Spleen (tissue), 11 donors: ENCODE measurements at regions not wholly inside any gene's neighbourhood (a gene's known extent, or its start where the extent isn't known, plus 50 kb on each side); places are given as distances from the start of the nearest gene placed in this dataset.

Source experiments
- DNase-seq: peaks from one replicate; pipeline ENCODE4 v3.0.0-alpha.2; 2020
- H3K27ac ChIP-seq, 8 donors: fragments of 200-600 bp; sonication (generic) in 7 of 8; 1 replicate in 4 of 8; 2 replicates in 4 of 8; pipeline versions ENCODE4 v1.5.0 to v1.8.0; 2016 to 2021; ENCODE audit warnings: inconsistent platforms in 4 of 8, mild to moderate bottlenecking in 4 of 8, moderate library complexity in 1 of 8
- H3K27me3 ChIP-seq, 7 donors: fragments of 200-600 bp; sonication (generic) in 6 of 7; replicated peaks in 1 of 7; 1 replicate in 4 of 7; 2 replicates in 3 of 7; pipeline versions ENCODE4 v1.5.0 to v1.8.0; 2016 to 2021; ENCODE audit warnings: inconsistent platforms in 3 of 7, mild to moderate bottlenecking in 1 of 7
- H3K36me3 ChIP-seq, 6 donors: fragments of 200-600 bp; sonication (generic) in 5 of 6; 1 replicate in 4 of 6; 2 replicates in 2 of 6; pipeline versions ENCODE4 v1.5.0 to v1.8.0; 2016 to 2021; ENCODE audit warnings: inconsistent platforms in 2 of 6
- H3K4me1 ChIP-seq, 6 donors: fragments of 200-600 bp; sonication (generic) in 5 of 6; 1 replicate in 3 of 6; 2 replicates in 3 of 6; pipeline versions ENCODE4 v1.5.0 to v1.8.0; 2016 to 2021; ENCODE audit warnings: inconsistent platforms in 3 of 6
- H3K4me3 ChIP-seq, 8 donors: fragments of 200-600 bp; sonication (generic) in 7 of 8; 1 replicate in 4 of 8; 2 replicates in 4 of 8; pipeline versions ENCODE4 v1.5.0 to v1.8.0; 2016 to 2021; ENCODE audit warnings: inconsistent platforms in 4 of 8, mild to moderate bottlenecking in 4 of 8, moderate library complexity in 2 of 8
- H3K9me3 ChIP-seq, 8 donors: fragments of 200-600 bp; sonication (generic) in 7 of 8; 1 replicate in 4 of 8; 2 replicates in 4 of 8; pipeline versions ENCODE4 v1.5.0 to v1.8.0; 2016 to 2021; ENCODE audit warnings: inconsistent platforms in 4 of 8
- POLR2A ChIP-seq, 3 donors: fragments of 450-650 bp; IDR thresholded peaks; one replicate each; pipeline ENCODE4 v1.5.1; 2017; ENCODE audit warnings: antibody characterized with exemption in 3 of 3, mild to moderate bottlenecking in 1 of 3
- POLR2AphosphoS5 ChIP-seq, 3 donors: sonication (generic); formaldehyde crosslinking; IDR thresholded peaks; one replicate each; pipeline ENCODE4 v1.5.1; 2017; ENCODE audit warnings: antibody characterized with exemption in 3 of 3
- WGBS, 5 donors: extraction: QIAGEN DNeasy Blood & Tissue Kit in 3 of 5; methylation state at CpG; one replicate each; pipeline versions ENCODE4 v1.1.5 to v1.1.7; 2013 to 2018; 5-methylcytosine and 5-hydroxymethylcytosine counted together
- intact Hi-C: fragments of 100-400 bp; cut with DNase I; formaldehyde crosslinking; loops from one replicate; pipeline ENCODE4 v1.15.0; 2023; ENCODE audit warnings: low total_unique reads
- TF ChIP-seq, protein P1 (sequence below), 11 experiments: fragments of 200-600 bp in 7 of 11; fragments of 450-650 bp in 4 of 11; sonication (generic) in 4 of 11; IDR thresholded peaks in 8 of 11; conservative IDR thresholded peaks in 3 of 11; 1 replicate in 7 of 11; 2 replicates in 4 of 11; pipeline versions ENCODE4 v1.4.0 to v1.8.0; 2016 to 2021; ENCODE audit warnings: antibody characterized with exemption in 11 of 11, inconsistent platforms in 4 of 11, mild to moderate bottlenecking in 1 of 11
- donor health status: healthy with polysubstance abuse.
- donor health status: DM: no; HTN: no; CAD: no; lungs with moderate emphysema.
- donor health status: DM: no; HTN: no; CAD: no.
- donor health status: Bipolar disorder and iron deficiency.
- donor health status: healthy.
- donor health status: DM: no; HTN: no; CAD: no.
- donor health status: DM: yes; HTN: yes; CAD: no.

DNA sequence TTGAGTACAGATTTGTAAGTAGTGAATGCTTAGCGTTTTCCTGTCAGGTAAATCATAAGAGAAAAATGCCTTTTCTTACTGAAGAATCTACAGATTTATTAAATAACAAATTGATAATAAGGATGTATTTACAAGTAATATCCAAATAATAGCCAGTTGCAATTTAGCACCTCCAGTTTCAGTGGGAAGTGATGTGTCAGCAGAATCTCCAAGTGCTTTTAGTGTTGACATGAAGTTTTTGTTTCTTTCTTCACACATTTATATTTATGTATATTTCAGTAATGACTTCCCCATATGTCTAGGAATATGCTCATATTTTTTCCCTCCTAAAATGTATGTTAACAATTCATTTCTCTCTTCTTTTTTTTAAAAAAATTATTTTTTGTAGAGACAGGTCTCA lies 229.9 kb upstream of the GRIN3A start:
- 88 to 96% (median 95%) methylated on average over 1 of the region's 1 CpG for WGBS, 5 donors
- DNase-seq = no peak
- no peaks in the 10 kb centered on the region for H3K9me3 ChIP-seq
- H3K27ac ChIP-seq = no peak overlapping the region
- TF ChIP-seq POLR2AphosphoS5 (IDR thresholded peaks at IDR 0.05) (no peak), POLR2A (IDR thresholded peaks at IDR 0.05) (no peak)
- TF ChIP-seq, protein P1, sequence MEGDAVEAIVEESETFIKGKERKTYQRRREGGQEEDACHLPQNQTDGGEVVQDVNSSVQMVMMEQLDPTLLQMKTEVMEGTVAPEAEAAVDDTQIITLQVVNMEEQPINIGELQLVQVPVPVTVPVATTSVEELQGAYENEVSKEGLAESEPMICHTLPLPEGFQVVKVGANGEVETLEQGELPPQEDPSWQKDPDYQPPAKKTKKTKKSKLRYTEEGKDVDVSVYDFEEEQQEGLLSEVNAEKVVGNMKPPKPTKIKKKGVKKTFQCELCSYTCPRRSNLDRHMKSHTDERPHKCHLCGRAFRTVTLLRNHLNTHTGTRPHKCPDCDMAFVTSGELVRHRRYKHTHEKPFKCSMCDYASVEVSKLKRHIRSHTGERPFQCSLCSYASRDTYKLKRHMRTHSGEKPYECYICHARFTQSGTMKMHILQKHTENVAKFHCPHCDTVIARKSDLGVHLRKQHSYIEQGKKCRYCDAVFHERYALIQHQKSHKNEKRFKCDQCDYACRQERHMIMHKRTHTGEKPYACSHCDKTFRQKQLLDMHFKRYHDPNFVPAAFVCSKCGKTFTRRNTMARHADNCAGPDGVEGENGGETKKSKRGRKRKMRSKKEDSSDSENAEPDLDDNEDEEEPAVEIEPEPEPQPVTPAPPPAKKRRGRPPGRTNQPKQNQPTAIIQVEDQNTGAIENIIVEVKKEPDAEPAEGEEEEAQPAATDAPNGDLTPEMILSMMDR (IDR thresholded peaks at IDR 0.05 in 8 of 11, conservative IDR thresholded peaks at IDR 0.05 in 3 of 11) = no peak
- no peak overlapping the region for H3K4me3 ChIP-seq
- H3K27me3 ChIP-seq = no peaks in the 10 kb centered on the region
- no peaks in the 10 kb centered on the region for H3K36me3 ChIP-seq
- intact Hi-C loops = no loop called here
- H3K4me1 ChIP-seq = no peaks in the 10 kb centered on the region

DNA sequence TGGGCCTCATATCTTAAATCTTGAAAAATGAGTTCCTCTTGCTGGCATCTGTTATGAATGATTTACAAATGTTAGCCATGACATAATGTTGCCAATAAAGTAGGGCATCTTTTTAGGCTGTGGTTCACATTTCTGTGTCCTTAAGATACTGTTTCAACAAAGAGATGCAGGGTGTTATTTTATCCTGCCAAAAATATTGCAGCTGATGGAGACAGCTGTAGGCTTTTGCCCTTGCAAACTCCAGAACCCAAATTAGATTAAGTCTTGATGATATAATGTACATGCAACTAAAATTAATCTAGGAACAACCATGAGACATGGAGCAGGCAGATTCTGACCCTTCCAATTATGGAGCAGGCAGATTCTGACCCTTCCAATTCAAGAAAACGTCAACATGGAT lies 228.2 kb upstream of the GRIN3A start:
- Histone ChIP-seq H3K4me1 (no peaks in the 10 kb centered on the region), H3K36me3 (no peaks in the 10 kb centered on the region), H3K9me3 (no peaks in the 10 kb centered on the region), H3K27ac (no peak overlapping the region), H3K4me3 (no peak overlapping the region), H3K27me3 (no peaks in the 10 kb centered on the region)
- 48 to 67% (median 54%) methylated on average over 1 of the region's 1 CpG for WGBS, 5 donors
- intact Hi-C loops = no loop called here
- no peak for DNase-seq
- TF ChIP-seq POLR2AphosphoS5 (IDR thresholded peaks at IDR 0.05) (no peak), POLR2A (IDR thresholded peaks at IDR 0.05) (no peak)
- TF ChIP-seq, protein P1 (IDR thresholded peaks at IDR 0.05 in 8 of 11, conservative IDR thresholded peaks at IDR 0.05 in 3 of 11) = no peak

DNA sequence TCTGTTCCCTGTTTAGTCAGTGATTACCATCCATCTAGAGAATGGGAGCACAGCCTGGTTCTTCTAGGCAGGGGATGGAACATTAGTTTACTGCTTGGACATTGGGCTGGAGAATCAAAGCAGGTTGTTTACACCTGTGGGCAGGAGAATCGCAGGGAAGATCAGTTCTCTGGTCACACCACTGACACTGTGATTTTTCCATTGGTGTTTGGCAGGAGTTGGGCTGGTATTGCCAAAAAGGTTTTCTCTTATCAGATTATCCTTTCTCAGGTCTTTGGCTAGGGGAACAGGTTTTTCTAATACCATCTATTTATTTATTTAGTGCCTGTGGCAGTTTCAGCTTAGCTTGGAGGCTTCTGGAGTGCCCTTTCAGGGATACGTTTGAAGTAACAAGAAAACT lies 219.3 kb upstream of the GRIN3A start:
- Histone ChIP-seq H3K9me3 (no peaks in the 10 kb centered on the region), H3K36me3 (no peaks in the 10 kb centered on the region), H3K27ac (no peak overlapping the region), H3K4me1 (no peaks in the 10 kb centered on the region), H3K4me3 (no peak overlapping the region), H3K27me3 (no peaks in the 10 kb centered on the region)
- DNase-seq = no peak
- intact Hi-C loops = no loop called here
- 76 to 94% (median 90%) methylated on average over 2 of the region's 2 CpGs for WGBS, 5 donors
- TF ChIP-seq POLR2A (IDR thresholded peaks at IDR 0.05) = no peak
- no peak for TF ChIP-seq POLR2AphosphoS5 (IDR thresholded peaks at IDR 0.05)
- TF ChIP-seq, protein P1 (IDR thresholded peaks at IDR 0.05 in 8 of 11, conservative IDR thresholded peaks at IDR 0.05 in 3 of 11) = no peak

DNA sequence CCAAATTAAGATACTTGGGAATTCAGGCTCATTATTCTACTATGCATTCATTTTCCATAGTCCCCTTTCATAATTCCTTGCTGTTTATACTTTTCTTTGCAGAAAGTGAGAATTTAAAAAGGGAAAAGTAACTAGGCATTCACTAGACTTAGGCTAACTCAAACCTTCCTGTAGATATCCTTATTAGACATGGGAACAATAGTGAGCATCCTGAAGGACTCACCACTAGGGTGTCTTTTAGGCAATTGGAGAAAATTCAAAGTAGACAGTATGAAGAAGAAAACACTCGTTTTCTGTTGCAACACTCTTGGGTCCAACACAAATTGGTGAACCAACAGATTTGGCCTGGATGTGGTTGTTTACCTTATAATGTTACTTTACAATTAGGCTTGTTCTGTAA lies 213.2 kb upstream of the GRIN3A start:
- intact Hi-C loops = no loop called here

More for the DNA sequence above, 213.2 kb upstream of the GRIN3A start:
- TF ChIP-seq, protein P1 (IDR thresholded peaks at IDR 0.05 in 8 of 11, conservative IDR thresholded peaks at IDR 0.05 in 3 of 11) = no peak
- TF ChIP-seq POLR2AphosphoS5 (IDR thresholded peaks at IDR 0.05) (no peak), POLR2A (IDR thresholded peaks at IDR 0.05) (no peak)
- Histone ChIP-seq H3K36me3 (no peaks in the 10 kb centered on the region), H3K9me3 (no peaks in the 10 kb centered on the region), H3K27ac (no peak overlapping the region), H3K4me1 (no peaks in the 10 kb centered on the region), H3K4me3 (no peak overlapping the region), H3K27me3 (no peaks in the 10 kb centered on the region)
- no peak for DNase-seq
- 48 to 69% (median 58%) methylated on average over 1 of the region's 1 CpG for WGBS, 5 donors
